NCI-H2107 (cell line): ENCODE measurements at regions not wholly inside any gene's neighbourhood (a gene's known extent, or its start where the extent isn't known, plus 50 kb on each side); places are given as distances from the start of the nearest gene placed in this dataset.

Source experiments
- DNase-seq: peaks from one replicate; lab custom pipeline; 2025; lab: John Stamatoyannopoulos, UW

- no peak for DNase-seq
These were observed 85.9 kb upstream of the TBX20 start for GRCh38 chr7:35339811-35340210.

DNA sequence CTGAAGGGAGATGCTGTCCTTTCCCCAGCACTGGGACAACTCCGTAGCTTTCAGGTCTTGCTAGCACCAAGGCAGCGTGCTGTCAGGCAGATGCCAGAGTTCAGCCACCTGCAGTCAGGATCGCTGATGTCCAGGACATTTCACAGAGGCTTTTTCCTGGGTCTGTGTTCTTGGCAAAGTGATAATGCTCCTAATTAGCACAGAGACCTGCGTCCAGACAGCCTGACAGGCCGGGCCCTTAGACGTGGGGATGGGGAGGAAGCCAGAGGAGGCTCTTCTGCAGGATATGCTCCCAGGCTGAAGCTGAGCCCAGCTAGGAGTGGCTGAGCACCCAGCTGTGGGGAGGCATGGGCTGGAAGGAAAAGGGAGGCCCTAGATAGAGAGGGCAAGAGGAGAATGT lies 82.5 kb upstream of the TBX20 start:
- no peak for DNase-seq

DNA sequence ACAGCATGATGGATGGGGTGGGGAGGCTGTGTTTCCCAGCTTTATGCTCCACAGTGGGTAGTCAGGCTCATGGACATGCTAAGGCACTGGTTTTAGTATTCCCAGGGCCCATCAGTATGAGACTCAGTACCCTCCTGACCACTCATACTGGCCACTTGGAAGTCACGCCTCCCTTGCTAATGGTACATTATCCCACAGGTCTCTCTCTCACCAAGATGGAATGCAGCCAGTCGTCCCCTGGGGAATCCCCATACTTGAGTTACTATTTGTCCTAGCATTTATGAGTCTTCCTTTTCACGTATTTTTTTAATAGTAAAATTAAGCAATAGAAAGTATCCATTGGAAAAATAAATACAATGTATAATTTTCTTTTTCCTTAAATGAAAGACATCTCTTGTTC lies 80.6 kb upstream of the TBX20 start:
- no peak for DNase-seq

- no peak for DNase-seq
These were observed 79.4 kb upstream of the TBX20 start for GRCh38 chr7:35333265-35333664.

DNA sequence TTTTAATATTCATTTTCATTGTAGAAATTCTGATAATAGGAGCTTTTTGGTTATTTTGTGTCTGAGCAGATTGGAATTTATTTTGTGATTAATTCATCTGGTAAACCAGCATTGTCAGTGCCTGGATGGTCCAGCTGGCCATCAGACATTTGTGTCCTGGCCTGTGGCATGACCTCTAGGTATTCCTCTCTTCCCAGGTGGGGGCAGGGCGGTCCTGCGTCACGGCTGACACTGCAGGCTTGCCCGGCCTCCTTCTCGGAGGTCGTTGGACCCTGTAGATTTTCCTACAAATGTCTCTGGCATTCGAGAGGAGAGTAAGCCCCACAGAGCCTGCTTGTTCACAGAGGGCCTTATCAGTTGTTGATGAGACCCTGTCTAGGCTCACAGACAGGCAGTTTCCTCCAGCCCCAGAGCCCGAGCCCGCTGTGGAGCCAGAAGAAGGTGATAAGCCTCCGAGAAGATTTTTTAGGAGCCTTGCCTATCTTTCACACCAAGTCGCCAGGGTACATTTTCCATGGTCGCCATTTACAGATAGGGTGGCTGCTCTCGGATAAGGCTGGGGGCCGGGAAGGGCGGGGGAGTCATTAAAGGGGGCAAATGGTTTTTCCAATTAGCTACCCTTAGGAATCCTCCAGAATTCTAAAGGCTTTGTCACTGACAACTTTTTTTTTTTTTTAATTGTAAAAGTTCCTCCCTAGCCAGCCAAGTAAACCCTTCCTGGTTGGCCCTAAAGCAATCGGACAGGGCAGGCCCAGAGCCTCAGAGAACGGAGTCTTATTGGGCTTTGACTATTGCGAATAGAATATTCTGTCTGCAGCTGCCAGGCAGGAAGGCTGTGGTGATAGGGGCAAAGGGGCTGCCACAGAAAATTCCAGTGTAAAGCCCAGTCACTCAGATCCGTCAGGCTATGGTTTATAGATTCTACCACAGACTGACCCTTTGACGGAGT lies 78.1 kb upstream of the TBX20 start:
- no peak for DNase-seq

GRCh38 chr7:35329026-35329425 lies 75.1 kb upstream of the TBX20 start:
- DNase-seq = no peak

- no peak for DNase-seq
These were observed 65.7 kb upstream of the TBX20 start for GRCh38 chr7:35319606-35320005.

GRCh38 chr7:35316549-35316948 lies 62.6 kb upstream of the TBX20 start:
- no peak for DNase-seq

GRCh38 chr7:35315517-35315916 lies 61.6 kb upstream of the TBX20 start:
- no peak for DNase-seq

- DNase-seq = no peak
These were observed 60.5 kb upstream of the TBX20 start for GRCh38 chr7:35314354-35314753.

DNA sequence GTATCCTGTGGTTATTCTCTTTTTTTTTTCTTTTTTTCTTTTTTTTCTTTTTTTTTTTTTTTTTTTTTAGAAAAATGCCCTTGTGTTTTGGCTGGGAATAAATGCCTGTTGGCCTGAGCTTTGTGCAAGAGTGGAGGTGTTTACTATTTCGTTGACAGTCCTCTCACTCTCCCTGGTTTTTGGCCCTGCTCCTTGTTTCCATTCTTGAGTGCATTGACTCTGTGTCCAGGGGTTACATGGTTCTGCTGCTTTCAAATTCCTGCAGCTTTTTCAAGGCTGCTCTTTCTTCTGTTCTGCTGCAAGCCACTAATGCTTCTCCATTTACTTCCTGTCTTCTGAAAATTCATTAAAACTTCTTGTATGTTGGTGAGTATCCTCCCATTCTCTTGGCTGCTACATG lies 59.7 kb upstream of the TBX20 start:
- no peak for DNase-seq
